Mesendoderm (in vitro differentiated cells): ENCODE measurements at regions not wholly inside any gene's neighbourhood (a gene's known extent, or its start where the extent isn't known, plus 50 kb on each side); places are given as distances from the start of the nearest gene placed in this dataset.

ENCODE experiments used
- DNase-seq: peaks from one replicate; pipeline ENCODE4 v3.0.0; 2013
- H2AK5ac ChIP-seq: 2 replicates; pipeline ENCODE4 v1.6.1; 2013; ENCODE audit warnings: low read length, inconsistent platforms
- H2BK120ac ChIP-seq: 2 replicates; pipeline ENCODE4 v1.6.1; 2013; ENCODE audit warnings: low read depth, mild to moderate bottlenecking, low read length, moderate library complexity, mixed read lengths
- H2BK15ac ChIP-seq: replicated peaks from 2 replicates; pipeline ENCODE4 v1.6.1; 2013; ENCODE audit warnings: low read depth, mild to moderate bottlenecking, moderate library complexity
- H2BK5ac ChIP-seq: 2 replicates; pipeline ENCODE4 v1.6.1; 2013; ENCODE audit warnings: low read length, inconsistent platforms
- H3K18ac ChIP-seq: 2 replicates; pipeline ENCODE4 v1.6.1; 2013; ENCODE audit warnings: mild to moderate bottlenecking, low read length, mixed read lengths
- H3K23ac ChIP-seq: one replicate; pipeline ENCODE4 v1.6.1; 2013; ENCODE audit warnings: low read length
- H3K27ac ChIP-seq: 2 replicates; pipeline ENCODE4 v1.5.1; 2013; ENCODE audit warnings: low read depth, mild to moderate bottlenecking, inconsistent platforms, low read length, moderate library complexity
- H3K27me3 ChIP-seq: 2 replicates; pipeline ENCODE4 v1.6.1; 2013; ENCODE audit warnings: low read length, control low read depth, mild to moderate bottlenecking, inconsistent platforms; ENCODE audit not compliant: insufficient read depth, poor library complexity
- H3K36me3 ChIP-seq: 2 replicates; pipeline ENCODE4 v1.6.1; 2013; ENCODE audit warnings: low read length, inconsistent platforms; ENCODE audit not compliant: control insufficient read depth, insufficient read depth
- H3K4ac ChIP-seq: one replicate; pipeline ENCODE4 v1.6.1; 2013; ENCODE audit warnings: low read depth, mild to moderate bottlenecking, low read length, moderate library complexity
- H3K4me1 ChIP-seq: 2 replicates; pipeline ENCODE4 v1.6.1; 2013; ENCODE audit warnings: low read depth, low read length, inconsistent platforms; ENCODE audit not compliant: control insufficient read depth
- H3K4me2 ChIP-seq: 2 replicates; pipeline ENCODE4 v1.6.1; 2013; ENCODE audit warnings: low read length
- H3K4me3 ChIP-seq: 2 replicates; pipeline ENCODE4 v1.5.1; 2013; ENCODE audit warnings: mild to moderate bottlenecking, low read length
- H3K56ac ChIP-seq: one replicate; pipeline ENCODE4 v1.6.1; 2013; ENCODE audit warnings: low read length
- H3K79me1 ChIP-seq: 2 replicates; pipeline ENCODE4 v1.6.1; 2013; ENCODE audit warnings: low read length, inconsistent platforms
- H3K79me2 ChIP-seq: 2 replicates; pipeline ENCODE4 v1.6.1; 2013; ENCODE audit warnings: mild to moderate bottlenecking, low read length; ENCODE audit not compliant: control insufficient read depth, insufficient read depth
- H3K9ac ChIP-seq: 2 replicates; pipeline ENCODE4 v1.6.1; 2013; ENCODE audit warnings: low read length, inconsistent platforms
- H4K5ac ChIP-seq: one replicate; pipeline ENCODE4 v1.6.1; 2013; ENCODE audit warnings: low read length
- H4K8ac ChIP-seq: one replicate; pipeline ENCODE4 v1.6.1; 2013; ENCODE audit warnings: low read depth, mild to moderate bottlenecking, control low read depth, low read length, moderate library complexity
- WGBS: extraction: QIAGEN DNeasy Blood & Tissue Kit; methylation state at CpG from one replicate; pipeline ENCODE4 v1.1.7; 2013; ENCODE audit warnings: low lambda C conversion rate, missing lambda C conversion rate; ENCODE audit not compliant: insufficient coverage; ENCODE audit errors: extremely low coverage; 5-methylcytosine and 5-hydroxymethylcytosine counted together

DNA sequence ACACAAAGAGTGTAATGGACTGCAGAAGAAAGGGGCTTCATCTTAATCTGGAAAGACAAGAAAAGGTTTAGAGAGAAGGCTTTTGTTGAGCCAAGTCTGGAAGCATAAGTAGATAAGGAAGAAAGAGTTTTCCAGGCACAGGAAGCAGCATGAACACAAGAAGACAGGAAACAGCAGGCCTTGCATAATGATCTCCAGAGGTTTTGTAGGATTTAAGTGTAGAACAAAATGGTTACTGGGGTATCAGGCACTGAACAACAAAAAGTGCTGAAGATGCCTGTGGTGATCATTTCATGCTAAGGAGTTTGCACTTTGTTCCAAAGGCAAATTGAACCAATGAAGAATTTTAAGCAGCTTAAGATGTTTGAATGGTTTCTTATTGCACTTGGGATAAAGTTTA is 281.6 kb upstream of the TANK start:
- H3K18ac ChIP-seq: no peak overlapping the region
- H4K8ac ChIP-seq: no peak overlapping the region
- H3K27ac ChIP-seq: no peak overlapping the region
- H3K4ac ChIP-seq: no peak overlapping the region
- no peaks in the 10 kb centered on the region for H3K79me2 ChIP-seq
- H2BK15ac ChIP-seq: no peak overlapping the region
- no peak overlapping the region for H3K23ac ChIP-seq
- H2BK5ac ChIP-seq: no peak overlapping the region
- no peak overlapping the region for H3K4me3 ChIP-seq
- DNase-seq: peak; percentile 7
- H3K79me1 ChIP-seq: no peaks in the 10 kb centered on the region
- H2AK5ac ChIP-seq: no peak overlapping the region
- H3K9ac ChIP-seq: no peak overlapping the region
- no peak overlapping the region for H2BK120ac ChIP-seq
- no peaks in the 10 kb centered on the region for H3K36me3 ChIP-seq
- no peaks in the 10 kb centered on the region for H3K4me1 ChIP-seq
- no peak overlapping the region for H4K5ac ChIP-seq
- no peaks in the 10 kb centered on the region for H3K27me3 ChIP-seq
- no peak overlapping the region for H3K4me2 ChIP-seq
- no peak overlapping the region for H3K56ac ChIP-seq

DNA sequence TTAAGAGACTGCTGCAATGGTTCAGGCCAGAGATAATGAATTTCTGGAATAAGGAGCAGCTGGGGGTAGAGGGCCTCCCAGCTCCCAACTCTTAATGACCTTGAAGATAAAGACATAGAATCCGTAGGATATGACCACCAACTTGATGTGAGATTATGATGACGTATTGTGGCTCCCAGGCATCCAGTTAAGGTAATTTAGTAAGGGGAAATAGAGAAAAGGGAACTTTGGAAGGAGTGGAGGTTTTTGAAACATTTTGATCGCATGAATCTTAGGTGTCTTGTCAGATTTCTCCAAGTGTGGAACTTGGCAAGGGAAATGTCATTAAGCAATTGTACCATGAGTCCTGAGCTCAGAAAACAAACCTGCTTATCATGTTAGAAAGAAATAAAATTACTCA is 277.3 kb upstream of the TANK start:
- Histone ChIP-seq H3K36me3 (no peaks in the 10 kb centered on the region), H3K4me2 (no peak overlapping the region), H3K9ac (no peak overlapping the region), H3K4me3 (no peak overlapping the region), H2BK120ac (no peak overlapping the region), H3K4me1 (no peaks in the 10 kb centered on the region), H3K27me3 (no peaks in the 10 kb centered on the region), H2BK15ac (no peak overlapping the region), H3K27ac (no peak overlapping the region), H3K23ac (no peak overlapping the region), H3K4ac (no peak overlapping the region), H2BK5ac (no peak overlapping the region), H3K79me1 (no peaks in the 10 kb centered on the region), H4K5ac (no peak overlapping the region), H3K79me2 (no peaks in the 10 kb centered on the region), H3K56ac (no peak overlapping the region), H2AK5ac (no peak overlapping the region), H3K18ac (no peak overlapping the region), H4K8ac (no peak overlapping the region)
- WGBS: no CpG with 5 or more reads among the region's 3 CpGs
- no peak for DNase-seq

DNA sequence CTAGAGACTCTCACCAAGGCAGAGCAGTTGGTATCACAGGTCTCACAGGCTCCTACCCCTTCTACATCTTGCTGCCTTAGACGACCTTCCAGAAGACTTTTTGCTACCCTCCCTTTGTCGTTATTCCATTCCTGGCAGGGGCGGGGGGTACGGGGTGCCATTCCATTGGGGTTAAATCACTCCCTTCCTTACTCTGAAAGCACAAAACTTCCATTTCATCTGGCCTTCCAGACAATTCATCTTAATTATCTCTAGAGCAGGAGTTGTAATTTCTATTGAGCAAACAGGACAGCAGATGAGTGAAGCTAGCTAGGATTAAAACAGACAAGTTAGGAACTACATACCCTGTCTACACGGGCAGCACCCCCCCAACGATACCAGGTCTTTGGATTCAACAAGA is 276.2 kb upstream of the TANK start:
- H4K5ac ChIP-seq: no peak overlapping the region

DNA sequence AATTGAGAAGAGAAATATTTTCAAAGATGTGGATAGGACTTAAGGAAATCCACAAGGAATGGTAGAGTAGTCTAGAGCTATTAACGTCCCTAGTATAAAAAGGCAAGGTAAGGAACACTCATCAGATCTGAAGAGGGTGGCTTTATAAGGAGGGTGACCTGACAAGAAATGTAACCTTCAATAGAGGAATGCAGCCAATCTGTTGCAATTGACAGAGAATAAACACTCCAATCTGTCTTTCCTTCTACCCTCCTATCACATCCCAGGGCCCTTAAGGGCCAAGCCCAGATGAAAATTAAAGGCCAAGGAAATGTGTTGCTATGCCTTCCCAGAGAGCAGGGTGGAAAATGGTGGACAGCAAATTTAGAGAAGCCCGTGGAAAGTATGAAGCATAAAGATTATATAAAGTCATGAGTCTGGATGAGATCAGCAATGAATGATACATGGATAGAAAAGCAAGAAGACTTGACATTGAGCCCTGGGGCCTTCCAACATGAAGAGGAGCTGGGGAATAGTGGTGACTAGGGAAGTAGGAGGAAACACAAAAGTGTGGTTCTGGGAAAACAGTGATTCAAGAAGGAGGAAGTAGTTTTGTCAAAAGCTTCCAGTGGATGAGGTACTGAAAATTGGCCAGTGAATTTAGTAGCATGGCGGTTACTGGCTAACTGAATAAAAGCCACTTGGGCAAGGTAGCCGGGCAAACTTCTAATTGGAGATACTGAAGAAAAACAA is 270.6 kb upstream of the TANK start:
- no peak overlapping the region for H2BK5ac ChIP-seq
- H3K36me3 ChIP-seq: no peaks in the 10 kb centered on the region
- no peak overlapping the region for H2BK120ac ChIP-seq
- H3K4ac ChIP-seq: no peak overlapping the region
- H3K4me1 ChIP-seq: no peaks in the 10 kb centered on the region
- no peak overlapping the region for H3K9ac ChIP-seq
- H4K8ac ChIP-seq: no peak overlapping the region
- no peaks in the 10 kb centered on the region for H3K79me1 ChIP-seq
- H3K4me2 ChIP-seq: no peak overlapping the region
- no CpG with 5 or more reads among the region's 4 CpGs for WGBS
- H2BK15ac ChIP-seq: no peak overlapping the region
- no peak overlapping the region for H3K18ac ChIP-seq
- H3K56ac ChIP-seq: no peak overlapping the region
- no peak overlapping the region for H3K27ac ChIP-seq
- no peak overlapping the region for H4K5ac ChIP-seq
- H3K79me2 ChIP-seq: no peaks in the 10 kb centered on the region
- no peak overlapping the region for H3K23ac ChIP-seq
- H3K4me3 ChIP-seq: no peak overlapping the region
- no peaks in the 10 kb centered on the region for H3K27me3 ChIP-seq
- H2AK5ac ChIP-seq: no peak overlapping the region
- no peak for DNase-seq

More for the DNA sequence above, 276.2 kb upstream of the TANK start:
- H2BK120ac ChIP-seq: no peak overlapping the region
- H3K4me2 ChIP-seq: no peak overlapping the region
- H2AK5ac ChIP-seq: no peak overlapping the region
- H3K4ac ChIP-seq: no peak overlapping the region
- H3K18ac ChIP-seq: no peak overlapping the region
- H2BK5ac ChIP-seq: no peak overlapping the region
- H4K8ac ChIP-seq: no peak overlapping the region
- no peak overlapping the region for H3K4me3 ChIP-seq
- no peak overlapping the region for H3K9ac ChIP-seq
- H3K27ac ChIP-seq: no peak overlapping the region
- H2BK15ac ChIP-seq: no peak overlapping the region
- no peaks in the 10 kb centered on the region for H3K79me1 ChIP-seq
- no CpG with 5 or more reads among the region's 6 CpGs for WGBS
- H3K27me3 ChIP-seq: no peaks in the 10 kb centered on the region
- no peaks in the 10 kb centered on the region for H3K4me1 ChIP-seq
- no peak for DNase-seq
- no peaks in the 10 kb centered on the region for H3K36me3 ChIP-seq
- no peak overlapping the region for H3K56ac ChIP-seq
- no peaks in the 10 kb centered on the region for H3K79me2 ChIP-seq
- H3K23ac ChIP-seq: no peak overlapping the region

DNA sequence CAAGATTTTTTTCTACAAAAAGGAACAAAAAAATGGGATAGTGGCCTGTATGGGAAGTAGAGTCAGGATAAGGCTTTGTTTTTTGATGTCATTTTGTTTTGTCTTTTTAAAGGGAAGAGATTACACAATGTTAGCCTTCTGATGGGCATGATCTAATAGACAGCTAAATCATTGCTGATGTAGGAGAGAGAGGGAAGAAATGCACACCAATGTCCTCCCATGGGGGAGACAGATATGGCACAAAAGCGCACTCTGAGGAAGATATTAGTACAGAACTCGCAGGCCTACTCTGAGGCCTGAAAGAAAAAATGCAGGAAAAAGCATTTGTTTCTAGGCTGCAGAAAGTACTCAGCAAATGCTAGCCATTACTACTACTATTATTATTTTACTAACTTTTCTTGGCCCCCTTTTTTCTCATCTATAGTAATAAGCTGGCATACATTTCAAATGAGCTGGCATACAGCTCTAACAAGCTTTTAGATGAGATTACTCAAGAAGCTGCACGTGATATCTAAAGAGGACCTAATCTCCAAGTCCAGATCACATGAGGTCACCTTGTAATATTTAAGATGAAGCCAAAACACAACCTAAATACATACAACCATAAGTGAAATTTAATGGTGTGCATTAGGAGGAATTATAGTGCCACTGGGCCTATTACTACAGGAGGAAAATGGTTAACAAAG is 269.4 kb upstream of the TANK start:
- no peak overlapping the region for H3K4me2 ChIP-seq
- H2BK15ac ChIP-seq: no peak overlapping the region
- H3K27ac ChIP-seq: no peak overlapping the region
- no peak overlapping the region for H3K23ac ChIP-seq
- DNase-seq: no peak
- H3K4me3 ChIP-seq: no peak overlapping the region
- no peaks in the 10 kb centered on the region for H3K79me1 ChIP-seq
- H3K36me3 ChIP-seq: no peaks in the 10 kb centered on the region
- no peak overlapping the region for H2AK5ac ChIP-seq
- no CpG with 5 or more reads among the region's 3 CpGs for WGBS
- no peak overlapping the region for H3K4ac ChIP-seq
- no peaks in the 10 kb centered on the region for H3K27me3 ChIP-seq
- no peak overlapping the region for H2BK5ac ChIP-seq
- no peaks in the 10 kb centered on the region for H3K4me1 ChIP-seq
- H3K9ac ChIP-seq: no peak overlapping the region
- H3K79me2 ChIP-seq: no peaks in the 10 kb centered on the region
- H3K56ac ChIP-seq: no peak overlapping the region
- H4K8ac ChIP-seq: no peak overlapping the region
- no peak overlapping the region for H3K18ac ChIP-seq
- H2BK120ac ChIP-seq: no peak overlapping the region
- no peak overlapping the region for H4K5ac ChIP-seq

DNA sequence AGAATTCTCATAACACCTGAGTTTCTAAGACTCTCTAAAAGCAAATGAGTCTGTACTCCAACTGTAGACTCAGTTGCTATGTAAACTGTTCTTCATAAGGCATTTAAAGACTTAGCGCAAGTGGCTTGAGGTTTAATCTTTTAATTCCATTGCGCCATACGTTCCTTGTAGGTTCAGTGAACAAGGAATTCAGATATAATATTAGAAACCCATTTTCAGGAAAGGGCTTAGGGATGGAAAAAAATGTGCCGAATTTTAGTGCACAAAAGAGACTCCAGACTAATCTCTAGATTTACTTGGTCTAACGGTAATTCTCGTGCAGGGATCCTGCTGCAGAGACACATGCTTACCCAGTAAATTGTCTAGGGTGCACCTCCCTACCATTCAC is 268.9 kb upstream of the TANK start:
- WGBS: no CpG with 5 or more reads among the region's 6 CpGs
- Histone ChIP-seq H3K4me1 (no peaks in the 10 kb centered on the region), H2BK15ac (no peak overlapping the region), H3K56ac (no peak overlapping the region), H3K9ac (no peak overlapping the region), H3K36me3 (no peaks in the 10 kb centered on the region), H2BK120ac (no peak overlapping the region), H2AK5ac (no peak overlapping the region), H3K23ac (no peak overlapping the region), H3K4me2 (no peak overlapping the region), H2BK5ac (no peak overlapping the region), H3K79me1 (no peaks in the 10 kb centered on the region), H3K18ac (no peak overlapping the region), H4K8ac (no peak overlapping the region), H3K4ac (no peak overlapping the region), H4K5ac (no peak overlapping the region), H3K4me3 (no peak overlapping the region), H3K79me2 (no peaks in the 10 kb centered on the region), H3K27me3 (no peaks in the 10 kb centered on the region), H3K27ac (no peak overlapping the region)
- no peak for DNase-seq
